GM19193 (cell line): ENCODE measurements at regions not wholly inside any gene's neighbourhood (a gene's known extent, or its start where the extent isn't known, plus 50 kb on each side); places are given as distances from the start of the nearest gene placed in this dataset.

Source experiments
- POLR2A ChIP-seq: IDR thresholded peaks from 4 replicates; pipeline ENCODE4 v1.6.1; 2011; ENCODE audit not compliant: insufficient read depth, insufficient read length; ENCODE audit errors: extremely low read depth

DNA sequence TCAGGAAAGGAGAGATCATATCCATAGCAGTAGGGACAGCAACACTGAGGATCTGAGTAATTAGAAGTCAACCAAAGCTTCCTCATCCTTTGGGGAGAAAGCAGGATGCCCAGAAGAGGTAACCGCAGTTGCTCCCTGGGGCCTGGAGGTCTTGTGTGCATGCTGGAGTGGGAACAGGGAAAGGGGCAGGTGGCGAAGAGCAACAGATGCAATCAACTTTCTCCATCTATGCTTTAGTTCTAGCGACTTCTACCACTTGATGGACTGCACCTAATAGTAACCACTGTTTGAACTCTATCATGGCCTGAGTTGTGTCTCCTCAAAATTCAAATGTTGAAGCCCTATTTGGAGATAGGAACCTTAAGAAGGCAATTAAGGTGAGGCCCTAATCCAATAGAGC, 503.8 kb downstream of the NPIPA7 start:
- no peak for TF ChIP-seq POLR2A

GRCh38 chr16:16884451-16884850, 505.5 kb downstream of the NPIPA7 start:
- TF ChIP-seq POLR2A = no peak

GRCh38 chr16:16887193-16887592, 508.3 kb downstream of the NPIPA7 start:
- TF ChIP-seq POLR2A = no peak

DNA sequence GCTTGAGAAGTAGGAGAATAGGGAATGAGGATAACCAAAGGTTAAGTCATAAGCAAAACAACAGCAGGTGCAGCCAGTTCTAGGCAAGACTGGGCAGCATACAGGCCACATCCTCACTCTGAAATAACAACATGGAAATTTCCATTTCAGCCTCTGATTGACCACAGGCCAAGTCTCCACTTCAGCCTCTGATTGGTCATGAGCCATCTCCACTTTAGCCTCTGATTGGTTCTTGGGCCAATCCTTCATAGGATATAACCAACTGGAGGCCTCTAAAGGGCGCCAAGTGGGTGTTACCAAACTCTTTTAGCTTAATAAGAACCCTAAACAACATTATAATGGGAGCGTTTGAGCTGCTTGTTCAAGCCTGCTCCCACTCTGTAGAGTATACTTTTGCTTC, 512.0 kb downstream of the NPIPA7 start:
- TF ChIP-seq POLR2A = no peak

DNA sequence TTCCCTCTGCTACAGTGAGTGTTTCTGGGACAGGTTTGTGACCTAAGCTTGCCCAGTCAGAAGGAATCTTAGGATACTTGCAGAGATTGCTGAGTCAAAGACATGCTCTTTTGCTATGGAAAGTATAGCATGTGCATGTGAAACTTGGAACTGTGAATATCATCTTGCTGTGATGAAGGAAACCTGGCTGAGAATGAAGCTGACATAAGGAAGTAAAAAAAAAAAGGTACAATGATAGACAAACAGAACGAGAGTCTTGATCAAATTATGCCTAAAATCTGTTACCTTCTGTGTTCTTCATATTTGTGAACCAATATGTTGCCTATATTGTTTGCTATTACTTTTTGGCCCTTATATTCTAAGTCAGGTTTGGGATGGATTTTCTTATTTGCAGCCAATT, 525.7 kb downstream of the NPIPA7 start:
- no peak for TF ChIP-seq POLR2A

DNA sequence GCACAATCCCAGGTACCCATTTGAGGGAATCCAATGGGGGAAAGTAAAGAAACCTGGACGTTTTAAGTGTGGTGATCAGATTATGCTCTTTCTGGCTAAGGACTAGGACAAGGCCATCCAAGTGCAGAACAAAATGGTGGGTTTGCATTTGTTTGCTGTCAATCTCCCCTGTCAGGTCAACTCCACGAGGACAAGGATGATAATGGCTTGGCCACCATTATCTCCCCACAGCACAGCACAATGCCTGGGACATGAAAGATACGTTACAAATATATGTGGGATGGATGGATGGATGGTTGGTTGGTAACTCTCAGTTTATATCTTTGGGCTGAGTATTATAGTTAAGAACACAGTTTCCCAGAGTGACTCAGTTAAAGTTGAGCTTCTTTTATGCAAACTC, 526.9 kb downstream of the NPIPA7 start:
- TF ChIP-seq POLR2A = no peak

GRCh38 chr16:16907089-16907488, 528.1 kb downstream of the NPIPA7 start:
- no peak for TF ChIP-seq POLR2A

DNA sequence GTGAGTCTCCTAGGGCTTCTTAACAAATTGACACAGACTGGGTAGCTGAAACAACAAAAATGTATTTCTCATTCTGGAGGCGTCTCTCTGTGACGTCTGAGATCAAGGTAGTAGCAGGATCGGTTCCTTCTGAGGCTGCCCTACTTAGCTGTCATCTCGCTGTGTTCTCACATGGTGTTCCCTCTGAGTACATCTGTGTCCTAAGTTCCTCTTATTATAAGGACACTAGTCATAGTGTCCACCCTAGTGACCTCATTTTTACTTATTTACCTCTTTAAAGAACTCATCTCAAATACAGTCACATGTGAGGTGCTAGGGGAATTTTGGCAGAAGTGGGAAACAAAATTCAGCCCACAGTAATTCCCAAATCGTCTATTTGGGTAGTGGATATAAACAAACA, 529.1 kb downstream of the NPIPA7 start:
- no peak for TF ChIP-seq POLR2A

- no peak for TF ChIP-seq POLR2A
Observed at GRCh38 chr16:16909126-16909525, 530.2 kb downstream of the NPIPA7 start.

DNA sequence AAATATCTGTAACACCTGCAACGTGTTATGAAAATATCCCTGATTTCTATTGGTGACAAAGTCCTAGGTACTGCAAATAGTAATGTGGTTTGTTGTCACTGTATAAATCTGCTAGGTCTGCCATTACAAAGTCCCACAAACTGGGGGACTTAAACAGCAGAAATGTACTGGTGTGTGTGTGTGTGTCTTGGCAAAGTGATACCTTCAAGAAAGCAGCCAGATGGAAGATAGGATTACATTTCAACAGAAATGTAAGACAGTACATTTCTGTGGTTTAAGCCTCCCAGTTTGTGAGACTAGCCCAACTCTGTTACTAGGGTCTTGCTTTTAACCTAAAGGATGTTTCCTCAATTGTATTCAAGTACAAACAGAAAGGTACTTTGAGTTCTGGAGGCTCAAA, 531.7 kb downstream of the NPIPA7 start:
- TF ChIP-seq POLR2A = no peak

DNA sequence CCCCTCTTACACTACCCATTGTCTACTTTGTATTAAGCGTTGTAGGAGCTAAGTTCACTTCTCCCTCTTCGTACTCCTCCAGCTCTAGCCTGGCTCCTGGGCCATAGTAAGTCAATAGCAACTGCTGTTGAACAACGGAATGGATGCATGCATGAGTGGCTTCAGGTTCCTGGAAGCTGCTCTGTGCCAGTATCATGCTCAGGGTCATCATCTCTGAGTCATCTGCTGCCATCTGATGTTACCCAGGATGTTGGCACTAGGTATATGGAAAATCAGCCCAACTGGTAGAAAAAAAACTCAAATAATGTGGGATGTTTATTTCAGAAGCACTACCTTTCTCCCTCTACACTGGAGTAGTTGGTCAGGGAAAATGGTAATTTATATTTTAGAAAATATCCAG, 536.8 kb downstream of the NPIPA7 start:
- TF ChIP-seq POLR2A = no peak

DNA sequence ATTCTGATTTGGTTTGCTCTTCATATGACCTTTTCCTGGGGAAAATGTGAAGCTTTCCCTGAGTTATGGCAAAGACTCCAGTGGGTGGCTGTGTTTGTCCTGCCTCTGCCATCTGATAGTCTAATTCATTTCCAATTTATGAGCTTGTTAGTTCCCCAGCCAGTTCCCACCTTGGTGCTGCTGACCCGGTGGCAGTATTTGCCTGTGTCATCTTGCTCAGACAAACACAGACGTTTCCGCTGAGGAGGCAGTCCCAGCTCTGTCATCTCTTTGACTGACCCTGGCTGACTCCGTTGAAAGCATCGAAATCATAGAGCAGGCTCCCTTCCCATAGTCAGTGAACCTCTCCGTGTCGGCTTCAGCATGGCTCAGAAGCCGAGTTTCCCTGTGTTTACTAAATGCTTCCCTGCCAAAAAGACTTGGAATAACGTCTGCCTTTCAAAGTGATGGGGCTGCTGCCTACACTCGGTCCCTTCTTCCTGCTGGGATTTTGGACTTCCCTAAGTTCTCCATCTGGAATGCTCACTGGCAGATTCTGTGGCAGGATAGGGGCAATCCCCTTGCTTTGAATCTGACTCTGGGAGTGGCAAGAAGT, 538.3 kb downstream of the NPIPA7 start:
- no peak for TF ChIP-seq POLR2A

DNA sequence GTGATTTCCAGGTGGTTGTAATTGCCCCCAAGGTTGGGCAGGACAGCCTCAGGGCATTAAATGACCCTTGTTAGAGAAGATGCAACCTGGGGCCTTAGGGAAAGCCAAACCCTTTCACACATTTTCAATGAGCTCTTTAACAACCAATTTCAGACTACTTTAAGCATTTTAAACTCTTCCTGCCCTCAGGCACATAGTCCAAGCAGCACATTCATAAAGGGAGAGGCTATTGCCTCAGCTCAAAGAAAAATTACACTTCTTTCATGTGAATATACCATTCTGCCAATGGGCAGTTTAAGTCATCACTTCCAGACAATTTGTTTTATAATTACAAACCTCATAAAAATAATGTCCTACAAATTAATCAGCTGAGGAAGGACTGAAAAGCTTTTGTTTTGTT, 544.5 kb downstream of the NPIPA7 start:
- TF ChIP-seq POLR2A = no peak

- no peak for TF ChIP-seq POLR2A
Observed at GRCh38 chr16:16924613-16925012, 545.7 kb downstream of the NPIPA7 start.

DNA sequence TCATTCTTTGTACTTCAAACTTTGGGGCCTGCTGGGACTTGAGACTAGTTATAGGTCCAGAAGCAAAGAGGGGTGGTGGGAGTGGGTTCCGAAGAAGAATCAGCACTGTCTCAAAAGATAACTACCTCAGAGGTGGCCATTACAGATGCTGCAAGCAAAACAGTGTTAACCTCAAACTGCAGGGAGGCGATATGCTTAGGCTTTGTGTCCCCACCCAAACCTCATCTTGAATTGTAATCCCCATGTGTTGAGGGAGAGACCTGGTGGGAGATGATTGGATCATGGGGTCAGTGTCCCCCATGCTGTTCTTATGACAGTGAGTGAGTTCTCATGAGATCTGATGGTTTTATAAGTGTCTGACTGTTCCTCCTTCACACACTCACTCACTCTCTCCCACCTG, 545.3 kb downstream of the XYLT1 start:
- no peak for TF ChIP-seq POLR2A

- no peak for TF ChIP-seq POLR2A
Observed at GRCh38 chr16:16928532-16929109, 542.1 kb downstream of the XYLT1 start.
